ENCODE measurements at regions not wholly inside any gene's neighbourhood (a gene's known extent, or its start where the extent isn't known, plus 50 kb on each side); places are given as distances from the start of the nearest gene placed in this dataset.

- no peak for TF ChIP-seq EZH2phosphoT487 (conservative IDR thresholded peaks at IDR 0.05; ENCODE audit: low read length)
- TF ChIP-seq, protein P1, sequence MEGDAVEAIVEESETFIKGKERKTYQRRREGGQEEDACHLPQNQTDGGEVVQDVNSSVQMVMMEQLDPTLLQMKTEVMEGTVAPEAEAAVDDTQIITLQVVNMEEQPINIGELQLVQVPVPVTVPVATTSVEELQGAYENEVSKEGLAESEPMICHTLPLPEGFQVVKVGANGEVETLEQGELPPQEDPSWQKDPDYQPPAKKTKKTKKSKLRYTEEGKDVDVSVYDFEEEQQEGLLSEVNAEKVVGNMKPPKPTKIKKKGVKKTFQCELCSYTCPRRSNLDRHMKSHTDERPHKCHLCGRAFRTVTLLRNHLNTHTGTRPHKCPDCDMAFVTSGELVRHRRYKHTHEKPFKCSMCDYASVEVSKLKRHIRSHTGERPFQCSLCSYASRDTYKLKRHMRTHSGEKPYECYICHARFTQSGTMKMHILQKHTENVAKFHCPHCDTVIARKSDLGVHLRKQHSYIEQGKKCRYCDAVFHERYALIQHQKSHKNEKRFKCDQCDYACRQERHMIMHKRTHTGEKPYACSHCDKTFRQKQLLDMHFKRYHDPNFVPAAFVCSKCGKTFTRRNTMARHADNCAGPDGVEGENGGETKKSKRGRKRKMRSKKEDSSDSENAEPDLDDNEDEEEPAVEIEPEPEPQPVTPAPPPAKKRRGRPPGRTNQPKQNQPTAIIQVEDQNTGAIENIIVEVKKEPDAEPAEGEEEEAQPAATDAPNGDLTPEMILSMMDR (IDR thresholded peaks at IDR 0.05; ENCODE audit: insufficient read depth, low read length, poor library complexity, severe bottlenecking): no peak
These were observed 116.7 kb downstream of the TWIST2 start for GRCh38 chr2:238964544-238965067.

Data from SU-DHL-6 (cell line).